ENCODE measurements at regions not wholly inside any gene's neighbourhood (a gene's known extent, or its start where the extent isn't known, plus 50 kb on each side); places are given as distances from the start of the nearest gene placed in this dataset.
A peak's percentile ranks its signal among the peaks of the same experiment; 100 is the strongest.
"Not testable (repeated sequence)": the region's sequence is repeated elsewhere in the genome, so short reads cannot be mapped to it uniquely, and the experiment has no call there.

GRCh38 chr1:206280683-206281082, 77.3 kb downstream of the SRGAP2 start:
- H3K79me2 ChIP-seq (ENCODE audit: control insufficient read depth, insufficient read depth, low read length); DNase-seq; POLR2A ChIA-PET; H3K9ac ChIP-seq (ENCODE audit: low read length); H3K27ac Mint-ChIP-seq; H3K4me3 ChIP-seq (ENCODE audit: control extremely low read depth in 1 of 5, extremely low read depth in 1 of 5, insufficient read depth in 1 of 5, low read depth in 2 of 5, low read length in 4 of 5); H3K9me3 Mint-ChIP-seq (ENCODE audit: insufficient read depth); CTCF ChIA-PET; H3K4me2 ChIP-seq (replicated peaks; ENCODE audit: low read depth, low read length, poor library complexity, severe bottlenecking); H4K20me1 ChIP-seq (ENCODE audit: control insufficient read depth, insufficient read depth, low read length, poor library complexity, severe bottlenecking); H3K36me3 ChIP-seq (replicated peaks in 1 of 2; ENCODE audit: control extremely low read depth in 1 of 2, control insufficient read depth in 1 of 2, extremely low read depth in 1 of 2, insufficient read depth in 2 of 2, low read length in 1 of 2); H3K9me3 ChIP-seq (ENCODE audit: control extremely low read depth in 1 of 3, control insufficient read depth in 2 of 3, insufficient read depth in 1 of 3, low read length in 2 of 3); intact Hi-C loops (cut with micrococcal nuclease); H3K4me1 Mint-ChIP-seq; H3K27me3 ChIP-seq (replicated peaks in 1 of 4; ENCODE audit: control extremely low read depth in 1 of 4, control insufficient read depth in 3 of 4, insufficient read depth in 4 of 4, low read length in 3 of 4); H3K27me3 Mint-ChIP-seq; H3K4me1 ChIP-seq (ENCODE audit: control insufficient read depth in 2 of 2, insufficient read depth in 2 of 2, low read length in 2 of 2); H3K4me3 Mint-ChIP-seq; H3K27ac ChIP-seq (ENCODE audit: low read length in 2 of 2); ATAC-seq (ENCODE audit: low read depth); H2AFZ ChIP-seq (ENCODE audit: insufficient read depth, low read depth, low read length, poor library complexity, severe bottlenecking): not testable (repeated sequence)
- no CpG with 5 or more reads among the region's 3 CpGs for WGBS (ENCODE audit: insufficient coverage)

GRCh38 chr1:206281912-206282654, 78.7 kb downstream of the SRGAP2 start:
- H4K20me1 ChIP-seq (ENCODE audit: control insufficient read depth, insufficient read depth, low read length, poor library complexity, severe bottlenecking); intact Hi-C loops (cut with micrococcal nuclease); H3K4me1 Mint-ChIP-seq; H3K27me3 ChIP-seq (replicated peaks in 1 of 4; ENCODE audit: control extremely low read depth in 1 of 4, control insufficient read depth in 3 of 4, insufficient read depth in 4 of 4, low read length in 3 of 4); H3K4me1 ChIP-seq (ENCODE audit: control insufficient read depth in 2 of 2, insufficient read depth in 2 of 2, low read length in 2 of 2); H3K4me2 ChIP-seq (replicated peaks; ENCODE audit: low read depth, low read length, poor library complexity, severe bottlenecking); H3K27ac ChIP-seq (ENCODE audit: low read length in 2 of 2); H3K9me3 ChIP-seq (ENCODE audit: control extremely low read depth in 1 of 3, control insufficient read depth in 2 of 3, insufficient read depth in 1 of 3, low read length in 2 of 3); H3K27ac Mint-ChIP-seq; DNase-seq; CTCF ChIA-PET; POLR2A ChIA-PET; H3K4me3 ChIP-seq (ENCODE audit: control extremely low read depth in 1 of 5, extremely low read depth in 1 of 5, insufficient read depth in 1 of 5, low read depth in 2 of 5, low read length in 4 of 5); H3K9ac ChIP-seq (ENCODE audit: low read length); H3K79me2 ChIP-seq (ENCODE audit: control insufficient read depth, insufficient read depth, low read length); H3K9me3 Mint-ChIP-seq (ENCODE audit: insufficient read depth); H3K27me3 Mint-ChIP-seq; H3K4me3 Mint-ChIP-seq; H3K36me3 ChIP-seq (replicated peaks in 1 of 2; ENCODE audit: control extremely low read depth in 1 of 2, control insufficient read depth in 1 of 2, extremely low read depth in 1 of 2, insufficient read depth in 2 of 2, low read length in 1 of 2); H2AFZ ChIP-seq (ENCODE audit: insufficient read depth, low read depth, low read length, poor library complexity, severe bottlenecking): not testable (repeated sequence)
- peak; percentile 56 for ATAC-seq (ENCODE audit: low read depth)
- no CpG with 5 or more reads among the region's 2 CpGs for whole genome bisulfite sequencing (ENCODE audit: insufficient coverage)

DNA sequence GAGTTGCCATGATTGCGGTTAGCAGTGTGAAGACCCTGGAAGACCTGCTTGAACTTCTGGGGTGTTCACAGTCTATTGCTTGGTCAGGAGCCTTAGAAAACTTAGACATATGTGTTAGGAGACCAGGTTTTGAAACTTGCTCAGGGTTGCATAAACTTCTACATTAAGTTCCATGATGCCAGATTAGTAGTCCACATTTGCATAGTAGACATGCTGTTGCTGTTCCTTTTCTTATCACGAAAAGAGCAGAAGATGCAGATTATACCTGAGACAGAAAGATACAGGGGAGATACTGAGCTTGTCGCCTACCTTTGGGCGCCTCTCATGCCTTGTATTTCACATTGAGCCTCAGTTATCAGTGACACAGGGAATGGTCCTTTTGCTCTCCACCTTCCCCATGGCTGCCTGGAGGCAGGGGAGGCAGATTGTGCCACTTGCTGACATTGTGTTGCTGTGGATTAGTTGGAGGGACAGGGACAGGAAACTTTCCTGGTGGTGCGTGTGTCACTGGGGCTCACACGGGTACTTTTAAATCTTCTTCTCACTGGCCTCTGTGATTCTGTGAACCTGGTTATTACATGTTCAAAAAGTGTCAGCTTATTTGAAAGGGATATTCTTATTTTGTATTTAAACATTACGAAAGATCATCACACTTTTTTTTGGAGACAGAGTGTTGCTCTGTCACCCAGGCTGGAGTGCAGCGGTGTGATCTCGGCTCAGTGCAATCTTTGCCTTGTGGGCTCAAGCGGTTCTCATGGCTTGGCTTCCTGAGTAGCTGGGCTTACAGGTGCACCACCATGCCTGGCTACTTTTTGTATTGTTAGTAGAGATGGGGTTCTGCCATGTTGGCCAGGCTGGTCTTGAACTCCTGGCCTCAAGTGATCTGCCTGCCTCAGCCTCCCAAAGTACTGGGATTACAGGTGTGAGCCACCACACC, 82.0 kb downstream of the SRGAP2 start:
- ATAC-seq (ENCODE audit: low read depth): peak; percentile 22
- H3K4me1 ChIP-seq (ENCODE audit: control insufficient read depth in 2 of 2, insufficient read depth in 2 of 2, low read length in 2 of 2); H3K9ac ChIP-seq (ENCODE audit: low read length); H3K4me3 ChIP-seq (ENCODE audit: control extremely low read depth in 1 of 5, extremely low read depth in 1 of 5, insufficient read depth in 1 of 5, low read depth in 2 of 5, low read length in 4 of 5); H3K79me2 ChIP-seq (ENCODE audit: control insufficient read depth, insufficient read depth, low read length); H3K9me3 ChIP-seq (ENCODE audit: control extremely low read depth in 1 of 3, control insufficient read depth in 2 of 3, insufficient read depth in 1 of 3, low read length in 2 of 3); CTCF ChIA-PET; POLR2A ChIA-PET; H3K27me3 Mint-ChIP-seq; DNase-seq; H3K4me3 Mint-ChIP-seq; intact Hi-C loops (cut with micrococcal nuclease); H4K20me1 ChIP-seq (ENCODE audit: control insufficient read depth, insufficient read depth, low read length, poor library complexity, severe bottlenecking); H3K4me2 ChIP-seq (replicated peaks; ENCODE audit: low read depth, low read length, poor library complexity, severe bottlenecking); H2AFZ ChIP-seq (ENCODE audit: insufficient read depth, low read depth, low read length, poor library complexity, severe bottlenecking); H3K27me3 ChIP-seq (replicated peaks in 1 of 4; ENCODE audit: control extremely low read depth in 1 of 4, control insufficient read depth in 3 of 4, insufficient read depth in 4 of 4, low read length in 3 of 4); H3K27ac ChIP-seq (ENCODE audit: low read length in 2 of 2); H3K36me3 ChIP-seq (replicated peaks in 1 of 2; ENCODE audit: control extremely low read depth in 1 of 2, control insufficient read depth in 1 of 2, extremely low read depth in 1 of 2, insufficient read depth in 2 of 2, low read length in 1 of 2); H3K9me3 Mint-ChIP-seq (ENCODE audit: insufficient read depth): not testable (repeated sequence)
- peak overlapping the region; percentile 67 for H3K27ac Mint-ChIP-seq
- 100% methylated on average over 2 of the region's 10 CpGs for WGBS (ENCODE audit: insufficient coverage)
- peaks cover 13% of the 10 kb centered on the region for H3K4me1 Mint-ChIP-seq

GRCh38 chr1:206287759-206288158, 84.4 kb downstream of the SRGAP2 start:
- H3K36me3 ChIP-seq (replicated peaks in 1 of 2; ENCODE audit: control extremely low read depth in 1 of 2, control insufficient read depth in 1 of 2, extremely low read depth in 1 of 2, insufficient read depth in 2 of 2, low read length in 1 of 2); H3K27me3 Mint-ChIP-seq; POLR2A ChIA-PET; H3K4me3 ChIP-seq (ENCODE audit: control extremely low read depth in 1 of 5, extremely low read depth in 1 of 5, insufficient read depth in 1 of 5, low read depth in 2 of 5, low read length in 4 of 5); H3K79me2 ChIP-seq (ENCODE audit: control insufficient read depth, insufficient read depth, low read length); H2AFZ ChIP-seq (ENCODE audit: insufficient read depth, low read depth, low read length, poor library complexity, severe bottlenecking); H3K27ac ChIP-seq (ENCODE audit: low read length in 2 of 2); H3K9me3 ChIP-seq (ENCODE audit: control extremely low read depth in 1 of 3, control insufficient read depth in 2 of 3, insufficient read depth in 1 of 3, low read length in 2 of 3); H4K20me1 ChIP-seq (ENCODE audit: control insufficient read depth, insufficient read depth, low read length, poor library complexity, severe bottlenecking); H3K9me3 Mint-ChIP-seq (ENCODE audit: insufficient read depth); H3K4me2 ChIP-seq (replicated peaks; ENCODE audit: low read depth, low read length, poor library complexity, severe bottlenecking); H3K9ac ChIP-seq (ENCODE audit: low read length); H3K27me3 ChIP-seq (replicated peaks in 1 of 4; ENCODE audit: control extremely low read depth in 1 of 4, control insufficient read depth in 3 of 4, insufficient read depth in 4 of 4, low read length in 3 of 4); DNase-seq; CTCF ChIA-PET; intact Hi-C loops (cut with micrococcal nuclease); ATAC-seq (ENCODE audit: low read depth): not testable (repeated sequence)
- H3K4me1 ChIP-seq (ENCODE audit: control insufficient read depth in 2 of 2, insufficient read depth in 2 of 2, low read length in 2 of 2): peaks cover 0 to 11% of the 10 kb centered on the region in 2 donors
- H3K4me1 Mint-ChIP-seq: peaks cover 18% of the 10 kb centered on the region
- peak overlapping the region; percentile 74 for H3K4me3 Mint-ChIP-seq
- no CpG with 5 or more reads among the region's 2 CpGs for WGBS (ENCODE audit: insufficient coverage)
- peak overlapping the region; percentile 48 for H3K27ac Mint-ChIP-seq
